HG03066 (cell line): ENCODE measurements at regions not wholly inside any gene's neighbourhood (a gene's known extent, or its start where the extent isn't known, plus 50 kb on each side); places are given as distances from the start of the nearest gene placed in this dataset.

Experiments used
- ATAC-seq: cut with Tn5 transposase; IDR thresholded peaks from one replicate; pipeline ENCODE4 v1.9.1; 2021; ENCODE audit warnings: low read depth; ENCODE audit not compliant: unreplicated experiment

DNA sequence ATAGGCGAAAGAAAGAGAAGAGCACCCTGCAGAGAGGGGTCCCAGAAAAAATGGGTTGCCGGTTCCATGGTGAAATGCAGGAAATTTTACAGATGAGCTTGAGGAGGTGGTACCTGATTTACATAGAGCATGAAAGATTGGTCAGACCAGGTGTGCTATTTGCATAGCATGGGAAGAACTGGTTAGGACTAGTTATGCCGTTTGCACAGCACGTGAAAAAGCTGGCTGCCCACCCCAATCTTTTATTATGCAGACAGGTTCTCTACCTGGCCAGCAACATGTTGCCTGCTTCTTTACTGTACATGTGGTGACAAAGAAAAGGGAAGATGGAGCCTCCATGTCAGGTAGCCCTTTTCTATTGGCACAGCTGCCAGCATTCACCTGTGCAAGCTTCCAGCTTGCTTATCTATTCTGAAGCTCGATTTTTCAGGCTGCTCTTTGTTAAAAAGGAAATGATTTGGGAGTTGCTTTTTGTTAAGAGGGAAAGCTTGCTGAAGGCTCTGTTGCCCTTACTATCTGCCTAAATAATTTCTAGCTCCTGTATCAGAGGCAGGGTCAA lies 62.9 kb upstream of the ELK3 start:
- ATAC-seq = no peak

DNA sequence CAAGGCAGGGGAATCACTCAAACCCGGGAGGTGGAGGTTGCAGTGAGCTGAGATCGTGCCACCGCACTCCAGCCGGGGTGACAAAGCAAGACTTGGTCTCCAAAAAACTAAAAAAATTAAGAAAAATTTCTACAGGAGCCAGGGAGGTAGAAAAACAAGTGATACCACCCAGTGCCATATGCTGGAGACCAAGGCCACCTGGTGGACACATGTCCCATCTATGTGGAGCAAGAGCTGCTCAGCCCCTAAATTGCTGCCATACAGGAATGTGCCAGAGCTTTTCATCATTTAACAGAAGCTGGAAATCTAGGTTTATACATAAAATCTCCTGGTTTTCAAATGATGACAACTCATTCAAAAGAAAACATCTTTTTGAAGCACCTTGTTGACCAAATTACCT lies 61.4 kb upstream of the ELK3 start:
- ATAC-seq = no peak

DNA sequence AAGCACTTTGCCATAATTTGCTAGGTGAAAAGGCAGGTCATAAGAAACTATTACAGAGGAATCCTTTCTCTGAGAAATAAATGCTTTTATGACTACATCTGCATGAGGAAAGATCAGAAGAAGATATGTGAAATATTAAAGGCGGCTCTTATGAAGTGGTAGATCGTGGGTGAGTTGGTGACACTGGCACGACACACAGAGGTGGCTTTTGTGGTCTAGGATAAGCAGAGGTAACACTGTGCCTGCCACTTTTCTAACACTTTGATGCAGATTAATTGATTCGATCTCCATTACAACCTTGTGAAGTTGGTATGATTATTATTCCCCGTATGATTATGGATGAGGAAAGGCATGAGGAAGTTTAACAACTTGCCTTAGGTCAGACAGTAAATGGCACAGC lies 60.0 kb upstream of the ELK3 start:
- ATAC-seq = no peak

GRCh38 chr12:96136161-96136560 lies 58.0 kb upstream of the ELK3 start:
- ATAC-seq = no peak

DNA sequence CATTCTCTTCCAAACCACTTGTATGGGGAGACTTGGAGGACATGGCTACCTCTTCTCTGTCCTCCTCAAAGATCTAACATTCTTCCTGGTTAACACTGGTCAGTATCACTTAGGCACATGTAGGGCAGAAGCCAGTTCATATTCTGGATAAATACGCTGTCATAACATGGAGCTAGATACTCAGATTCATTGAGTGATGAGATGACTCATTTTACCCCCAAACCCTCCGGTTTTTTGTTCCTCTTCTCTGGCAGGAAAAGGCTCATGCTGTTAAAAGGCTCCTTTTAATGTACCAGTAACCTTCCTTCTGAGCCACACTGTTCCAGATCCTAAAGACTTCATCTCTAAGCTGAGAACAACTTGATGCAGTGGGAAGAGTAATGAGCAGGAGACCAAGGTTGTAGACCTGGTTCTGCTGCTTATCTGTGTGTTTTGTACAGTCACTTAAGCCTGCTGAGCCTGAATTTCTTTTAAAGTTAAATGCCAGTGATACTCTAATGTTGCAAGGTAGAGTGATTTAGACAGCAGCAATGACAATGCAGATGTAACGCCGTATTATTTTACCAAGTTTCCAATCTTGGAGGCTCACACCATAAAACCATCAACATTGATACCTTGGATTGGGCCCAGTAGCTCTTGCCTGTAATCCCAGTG lies 57.3 kb upstream of the ELK3 start:
- ATAC-seq = no peak

DNA sequence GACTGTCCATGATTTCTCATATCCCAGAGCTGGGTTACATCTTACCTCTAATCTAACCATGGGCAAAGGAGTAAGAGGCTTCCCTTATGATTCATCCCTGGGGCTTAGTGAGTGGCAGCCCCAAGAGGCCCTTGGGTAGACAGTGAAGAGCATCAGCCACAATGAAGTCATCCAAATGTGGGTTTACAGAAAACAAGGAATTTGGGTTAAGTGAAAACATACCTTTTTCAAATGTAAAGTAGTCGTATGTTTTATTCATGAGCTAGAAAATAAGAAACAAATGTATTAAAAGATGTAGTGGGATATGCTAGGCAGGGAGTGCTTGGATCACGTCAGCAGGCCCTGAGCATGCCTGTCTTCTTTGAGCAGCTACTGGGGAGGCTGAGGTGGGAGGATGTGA lies 54.0 kb upstream of the ELK3 start:
- no peak for ATAC-seq

GRCh38 chr12:96141216-96141912 lies 52.8 kb upstream of the ELK3 start:
- ATAC-seq = no peak

DNA sequence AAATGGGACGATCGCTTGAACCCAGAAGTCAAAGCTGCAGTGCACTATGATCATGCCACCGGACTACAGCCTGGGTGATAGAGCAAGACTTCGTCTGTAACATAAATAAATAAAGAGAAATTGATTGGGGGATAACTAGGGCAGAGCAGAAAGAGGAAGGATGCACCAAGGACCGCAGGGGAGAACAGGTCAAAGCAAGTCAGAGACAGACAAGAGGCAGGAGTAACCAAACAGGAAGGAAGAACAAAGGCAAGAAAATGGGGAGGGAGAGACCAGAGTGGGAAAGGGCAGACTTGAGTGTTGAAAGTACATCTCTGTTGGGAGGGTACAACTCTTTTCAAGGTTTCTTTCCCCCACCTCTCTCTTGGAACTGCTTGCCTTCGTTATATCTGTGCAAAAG lies 50.8 kb upstream of the ELK3 start:
- no peak for ATAC-seq

GRCh38 chr12:96143827-96144565 lies 50.2 kb upstream of the ELK3 start:
- ATAC-seq = no peak
